Activated CD4-positive, alpha-beta T cell treated with anti-CD3 and anti-CD28 coated beads, Interleukin-2, Interleukin-6, amounts not matched to agents 100 ng/mL and 50 ng/mL, durations not matched to agents 16 hours and 8 hours (primary cell): ENCODE measurements at regions not wholly inside any gene's neighbourhood (a gene's known extent, or its start where the extent isn't known, plus 50 kb on each side); places are given as distances from the start of the nearest gene placed in this dataset.
A peak's percentile ranks its signal among the peaks of the same experiment; 100 is the strongest.

Source experiments
- DNase-seq: peaks from one replicate; pipeline ENCODE4 v3.0.0-alpha.2; 2020

- no peak for DNase-seq
Measured at GRCh38 chr4:140277576-140277975, 95.9 kb upstream of the SCOC start.

GRCh38 chr4:140271553-140271952 lies 101.9 kb upstream of the SCOC start:
- DNase-seq = no peak

- DNase-seq = no peak
Measured at GRCh38 chr4:140269369-140269768, 104.1 kb upstream of the SCOC start.

GRCh38 chr4:140268186-140268841 lies 105.1 kb upstream of the SCOC start:
- DNase-seq = no peak

- no peak for DNase-seq
Measured at GRCh38 chr4:140267576-140267975, 105.9 kb upstream of the SCOC start.

- peak; percentile 60 for DNase-seq
Measured at GRCh38 chr4:140266958-140267568, 106.4 kb upstream of the SCOC start.

GRCh38 chr4:140260227-140260626 lies 106.2 kb upstream of the MAML3 start:
- no peak for DNase-seq

- no peak for DNase-seq
Measured at GRCh38 chr4:140258476-140258875, 104.5 kb upstream of the MAML3 start.

- no peak for DNase-seq
Measured at GRCh38 chr4:140257461-140258305, 103.7 kb upstream of the MAML3 start.

- DNase-seq = no peak
Measured at GRCh38 chr4:140256941-140257340, 103.0 kb upstream of the MAML3 start.

- DNase-seq = peak; percentile 30
Measured at GRCh38 chr4:140256335-140256734, 102.4 kb upstream of the MAML3 start.

- peak; percentile 11 for DNase-seq
Measured at GRCh38 chr4:140255927-140256326, 101.9 kb upstream of the MAML3 start.

- no peak for DNase-seq
Measured at GRCh38 chr4:140255467-140255866, 101.5 kb upstream of the MAML3 start.

- DNase-seq = no peak
Measured at GRCh38 chr4:140254651-140255299, 100.8 kb upstream of the MAML3 start.

- no peak for DNase-seq
Measured at GRCh38 chr4:140253556-140254027, 99.6 kb upstream of the MAML3 start.

- peak; percentile 65 for DNase-seq
Measured at GRCh38 chr4:140252742-140253555, 99.0 kb upstream of the MAML3 start.

GRCh38 chr4:140252141-140252741 lies 98.3 kb upstream of the MAML3 start:
- DNase-seq = no peak

- no peak for DNase-seq
Measured at GRCh38 chr4:140251571-140251970, 97.6 kb upstream of the MAML3 start.

- DNase-seq = peak; percentile 21
Measured at GRCh38 chr4:140250989-140251552, 97.1 kb upstream of the MAML3 start.

- DNase-seq = no peak
Measured at GRCh38 chr4:140249351-140249750, 95.4 kb upstream of the MAML3 start.

GRCh38 chr4:140247237-140247636 lies 93.3 kb upstream of the MAML3 start:
- no peak for DNase-seq

GRCh38 chr4:140246216-140246615 lies 92.2 kb upstream of the MAML3 start:
- no peak for DNase-seq
